ENCODE measurements at regions not wholly inside any gene's neighbourhood (a gene's known extent, or its start where the extent isn't known, plus 50 kb on each side); places are given as distances from the start of the nearest gene placed in this dataset.

- no peak for DNase-seq (ENCODE audit: low read depth in 4 of 4, low spot score in 2 of 4)
These were observed 224.5 kb upstream of the PGRMC2 start for GRCh38 chr4:128512161-128512560.

DNA sequence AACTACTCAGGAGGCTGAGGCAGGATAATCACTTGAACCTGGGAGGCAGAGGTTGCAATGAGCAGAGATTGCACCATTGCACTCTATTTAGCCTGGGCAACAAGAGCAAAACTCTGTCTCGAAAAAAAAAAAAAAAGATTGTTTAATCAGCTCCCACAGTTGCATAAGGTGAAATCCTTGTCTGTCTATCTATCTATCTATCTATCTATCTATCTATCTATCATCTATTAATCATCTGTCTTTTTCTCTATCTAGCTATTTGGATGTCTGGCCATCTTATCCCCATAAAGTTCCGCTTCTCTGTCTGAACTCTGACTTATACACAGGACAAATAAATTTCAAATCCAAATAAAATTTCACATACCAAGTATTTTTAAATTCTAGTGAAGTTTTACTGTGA lies 223.2 kb upstream of the PGRMC2 start:
- DNase-seq (ENCODE audit: low read depth in 4 of 4, low spot score in 2 of 4) = no peak

- DNase-seq (ENCODE audit: low read depth in 4 of 4, low spot score in 2 of 4) = no peak
These were observed 215.4 kb upstream of the PGRMC2 start for GRCh38 chr4:128502818-128503527.

DNA sequence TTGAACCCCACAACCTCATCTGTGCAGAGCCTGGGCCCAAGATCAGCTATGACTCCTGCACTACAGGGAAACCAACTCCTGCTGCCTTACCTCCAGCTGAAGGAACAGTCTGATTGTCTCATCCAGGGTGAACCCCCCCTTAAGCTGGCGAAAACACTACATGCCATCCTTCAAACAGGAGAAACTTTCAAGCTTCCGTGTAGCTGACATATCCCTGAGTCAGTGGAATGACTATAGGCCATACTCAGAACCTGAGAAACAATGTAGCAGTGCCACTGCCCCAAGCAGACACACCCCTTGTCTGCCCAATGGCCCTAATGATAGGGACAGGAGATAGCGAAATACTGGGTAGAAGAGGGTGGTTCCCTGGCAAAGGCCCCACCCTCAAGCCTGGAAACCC lies 213.6 kb upstream of the PGRMC2 start:
- DNase-seq (ENCODE audit: low read depth in 4 of 4, low spot score in 2 of 4) = no peak

GRCh38 chr4:128488055-128488705 lies 200.6 kb upstream of the PGRMC2 start:
- DNase-seq (ENCODE audit: low read depth in 4 of 4, low spot score in 2 of 4) = no peak

GRCh38 chr4:128484896-128485295 lies 197.3 kb upstream of the PGRMC2 start:
- DNase-seq (ENCODE audit: low read depth in 4 of 4, low spot score in 2 of 4) = no peak

GRCh38 chr4:128483816-128484215 lies 196.2 kb upstream of the PGRMC2 start:
- no peak for DNase-seq (ENCODE audit: low read depth in 4 of 4, low spot score in 2 of 4)

DNA sequence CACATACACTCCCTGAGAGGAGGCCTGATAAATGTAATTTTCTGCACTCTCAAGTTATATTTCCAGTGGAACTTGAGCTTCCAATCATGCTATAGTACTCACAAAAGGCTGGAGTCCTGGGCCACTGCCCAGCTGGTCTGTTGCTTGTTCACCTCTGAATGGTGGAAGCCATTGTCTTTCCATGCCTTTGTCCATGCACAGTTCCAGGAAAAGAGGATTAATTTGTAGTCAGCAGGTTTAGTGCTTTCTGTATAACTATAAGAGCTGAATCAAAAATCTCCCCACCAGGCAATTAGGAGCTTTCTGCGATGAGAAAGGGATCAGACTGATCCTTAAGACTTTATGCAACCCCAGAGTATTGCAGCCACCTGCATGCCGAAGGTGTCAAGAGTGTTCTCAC lies 195.4 kb upstream of the PGRMC2 start:
- DNase-seq (ENCODE audit: low read depth in 4 of 4, low spot score in 2 of 4) = no peak

DNA sequence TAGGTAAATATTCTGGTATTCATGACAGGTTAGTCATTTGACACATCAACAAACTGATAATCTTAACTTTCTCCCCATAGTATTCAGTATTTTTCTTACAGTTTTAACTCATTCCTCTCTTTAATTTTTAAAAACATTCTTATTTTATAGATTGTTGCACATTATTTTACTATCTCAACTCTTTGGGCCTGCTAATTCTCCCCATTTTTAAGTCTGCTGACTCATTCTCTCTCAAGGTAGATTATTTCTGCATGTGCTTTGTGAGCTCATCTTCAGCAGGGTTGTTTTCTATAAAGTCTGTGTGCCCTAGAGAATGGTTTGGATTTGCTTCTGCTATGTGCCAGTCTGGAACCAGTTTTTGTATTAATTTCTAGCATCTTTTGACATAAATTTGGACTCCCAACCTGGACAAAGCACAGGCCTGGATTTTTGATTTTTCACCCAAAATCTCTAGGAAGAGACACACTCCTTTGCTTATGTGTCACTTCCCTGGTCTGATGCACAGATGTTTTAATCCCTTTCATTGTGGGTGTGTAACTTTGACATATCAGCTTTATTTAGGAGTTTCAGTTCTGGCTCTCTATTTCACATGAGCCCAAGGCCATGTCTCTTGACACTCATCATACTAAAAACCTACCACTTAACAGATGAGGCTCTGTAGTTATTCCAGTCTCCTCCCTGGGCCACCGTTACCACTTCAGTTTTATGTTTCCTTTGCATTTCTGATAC lies 194.3 kb upstream of the PGRMC2 start:
- no peak for DNase-seq (ENCODE audit: low read depth in 4 of 4, low spot score in 2 of 4)

DNA sequence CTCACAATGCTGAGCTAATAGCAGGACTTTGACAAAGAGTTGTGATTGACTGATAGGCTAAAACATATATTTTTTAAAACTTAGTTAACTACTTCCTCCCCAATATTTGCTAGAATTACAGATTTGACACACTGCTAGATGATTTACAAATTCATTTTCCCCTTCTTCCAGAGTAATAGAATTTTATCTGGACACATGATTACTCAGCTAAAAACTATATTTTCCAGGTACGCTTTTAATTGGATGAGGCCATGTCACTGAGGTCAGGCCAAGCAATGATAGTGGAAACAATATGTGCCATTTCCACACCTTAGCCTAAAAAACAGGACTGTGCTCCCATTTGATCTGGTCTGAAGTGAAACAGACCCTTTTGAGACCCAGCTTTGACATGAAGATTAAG lies 193.3 kb upstream of the PGRMC2 start:
- no peak for DNase-seq (ENCODE audit: low read depth in 4 of 4, low spot score in 2 of 4)

DNA sequence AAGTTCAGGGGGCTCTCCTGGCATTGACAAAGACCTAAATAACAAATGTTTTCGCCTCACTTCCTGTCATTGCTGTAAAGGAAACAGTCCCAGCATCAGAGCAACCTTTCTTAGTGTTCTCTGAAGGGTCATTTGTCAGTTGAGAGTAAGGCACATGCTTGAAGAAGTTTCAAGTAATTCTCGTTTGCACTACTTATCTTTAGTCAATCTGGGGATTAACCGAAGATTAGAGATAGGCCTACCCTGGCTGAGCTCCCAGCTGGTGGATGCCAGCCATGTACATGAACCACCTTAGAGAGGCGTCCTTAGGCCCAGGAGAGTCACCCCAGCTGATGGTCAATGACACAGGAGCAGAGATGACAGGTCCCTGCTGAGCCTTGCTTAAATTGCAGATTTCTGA lies 189.9 kb upstream of the PGRMC2 start:
- no peak for DNase-seq (ENCODE audit: low read depth in 4 of 4, low spot score in 2 of 4)

GRCh38 chr4:128475597-128475996 lies 188.0 kb upstream of the PGRMC2 start:
- DNase-seq (ENCODE audit: low read depth in 4 of 4, low spot score in 2 of 4) = no peak

GRCh38 chr4:128471576-128471975 lies 184.0 kb upstream of the PGRMC2 start:
- DNase-seq (ENCODE audit: low read depth in 4 of 4, low spot score in 2 of 4) = no peak

GRCh38 chr4:128470492-128471053 lies 183.0 kb upstream of the PGRMC2 start:
- DNase-seq (ENCODE audit: low read depth in 4 of 4, low spot score in 2 of 4) = no peak

DNA sequence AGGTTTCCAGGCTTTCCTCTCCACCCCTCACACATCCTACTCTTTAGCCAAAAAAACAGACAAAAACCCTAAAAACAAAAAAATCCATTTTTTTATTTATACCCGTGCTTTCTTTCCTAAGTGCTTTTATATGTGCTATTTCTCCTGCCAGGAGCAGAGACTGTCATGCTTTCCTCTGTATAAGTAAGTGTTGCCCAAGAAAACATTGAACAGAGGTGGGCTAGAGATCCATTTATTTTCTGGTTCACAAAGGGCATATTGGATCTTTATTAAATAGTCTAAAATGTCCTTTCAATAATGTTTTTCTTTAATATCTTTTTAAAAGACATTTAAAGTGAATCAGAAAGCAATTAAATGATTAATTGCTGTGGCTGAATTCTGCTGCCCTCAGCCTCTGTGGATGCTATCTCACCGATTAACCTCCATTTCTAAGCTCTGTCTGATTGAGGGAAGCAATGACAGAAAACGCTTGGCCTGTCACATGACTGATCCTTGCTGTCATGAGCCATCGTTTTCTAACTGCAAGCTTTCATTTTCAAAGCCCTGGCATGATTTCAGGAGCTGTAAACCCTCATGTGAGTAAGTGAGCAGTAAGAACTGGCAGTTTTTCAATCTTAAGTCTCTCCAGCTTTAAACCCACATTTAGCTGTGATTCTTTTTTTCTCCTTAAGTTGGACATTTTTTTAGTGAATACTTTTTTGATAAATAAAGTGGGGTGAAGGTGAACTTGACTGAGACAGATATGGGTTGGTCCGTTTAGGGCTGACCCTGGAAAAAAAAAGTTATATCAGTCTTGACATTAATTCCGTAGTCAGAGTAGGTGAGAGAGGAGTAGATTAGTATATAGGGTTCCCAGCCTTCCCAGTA lies 180.7 kb upstream of the PGRMC2 start:
- DNase-seq (ENCODE audit: low read depth in 4 of 4, low spot score in 2 of 4) = peak in 1 of 4 donors; percentile 16

DNA sequence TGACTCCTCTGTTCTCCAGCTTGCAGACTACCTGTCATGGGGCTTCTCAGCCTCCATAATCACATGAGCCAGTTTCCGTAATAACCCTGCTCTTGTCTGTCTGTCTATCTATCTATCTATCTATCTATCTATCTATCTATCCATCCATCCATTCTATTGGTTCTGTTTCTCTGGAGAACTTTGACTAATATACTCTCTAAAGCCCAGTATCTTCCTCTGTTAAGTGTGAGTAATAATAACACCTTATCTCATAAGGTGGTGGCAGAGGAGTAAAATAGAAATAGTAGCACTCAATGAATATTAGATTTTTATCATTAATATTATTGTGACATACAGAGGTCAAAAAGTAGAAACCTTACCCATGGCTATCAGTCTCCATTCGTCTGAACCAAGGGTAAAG lies 177.9 kb upstream of the PGRMC2 start:
- no peak for DNase-seq (ENCODE audit: low read depth in 4 of 4, low spot score in 2 of 4)

- no peak for DNase-seq (ENCODE audit: low read depth in 4 of 4, low spot score in 2 of 4)
These were observed 175.4 kb upstream of the PGRMC2 start for GRCh38 chr4:128463006-128463405.

- DNase-seq (ENCODE audit: low read depth in 4 of 4, low spot score in 2 of 4) = no peak
These were observed 174.6 kb upstream of the PGRMC2 start for GRCh38 chr4:128462103-128462783.

GRCh38 chr4:128461291-128462102 lies 173.9 kb upstream of the PGRMC2 start:
- DNase-seq (ENCODE audit: low read depth in 4 of 4, low spot score in 2 of 4) = no peak

All from left renal cortex interstitium (tissue), 4 donors.